Suprapubic skin (tissue), 4 donors: ENCODE measurements at regions not wholly inside any gene's neighbourhood (a gene's known extent, or its start where the extent isn't known, plus 50 kb on each side); places are given as distances from the start of the nearest gene placed in this dataset.

Experiments used
- EP300 ChIP-seq: sonication (generic); formaldehyde crosslinking; IDR thresholded peaks from one replicate; pipeline ENCODE4 v1.6.1; 2017; ENCODE audit warnings: antibody characterized with exemption
- POLR2A ChIP-seq, 2 donors: fragments of 450-650 bp; IDR thresholded peaks; one replicate each; pipeline ENCODE4 v1.6.1; 2017; ENCODE audit warnings: antibody characterized with exemption in 2 of 2, mild to moderate bottlenecking in 2 of 2, moderate library complexity in 2 of 2
- POLR2AphosphoS5 ChIP-seq, 3 donors: sonication (generic); formaldehyde crosslinking; IDR thresholded peaks; one replicate each; pipeline ENCODE4 v1.6.1; 2017; ENCODE audit warnings: antibody characterized with exemption in 3 of 3
- TF ChIP-seq, protein P1 (sequence below), 2 donors: fragments of 200-600 bp in 1 of 2; fragments of 450-650 bp in 1 of 2; sonication (generic) in 1 of 2; IDR thresholded peaks; one replicate each; pipeline ENCODE4 v1.5.1; 2016 to 2019; ENCODE audit warnings: antibody characterized with exemption in 2 of 2, mild to moderate bottlenecking in 1 of 2, moderate library complexity in 1 of 2

GRCh38 chr11:90355200-90355599, 132.4 kb upstream of the CHORDC1 start:
- no peak for TF ChIP-seq POLR2A (IDR thresholded peaks at IDR 0.05)
- no peak for TF ChIP-seq POLR2AphosphoS5 (IDR thresholded peaks at IDR 0.05)
- TF ChIP-seq, protein P1, sequence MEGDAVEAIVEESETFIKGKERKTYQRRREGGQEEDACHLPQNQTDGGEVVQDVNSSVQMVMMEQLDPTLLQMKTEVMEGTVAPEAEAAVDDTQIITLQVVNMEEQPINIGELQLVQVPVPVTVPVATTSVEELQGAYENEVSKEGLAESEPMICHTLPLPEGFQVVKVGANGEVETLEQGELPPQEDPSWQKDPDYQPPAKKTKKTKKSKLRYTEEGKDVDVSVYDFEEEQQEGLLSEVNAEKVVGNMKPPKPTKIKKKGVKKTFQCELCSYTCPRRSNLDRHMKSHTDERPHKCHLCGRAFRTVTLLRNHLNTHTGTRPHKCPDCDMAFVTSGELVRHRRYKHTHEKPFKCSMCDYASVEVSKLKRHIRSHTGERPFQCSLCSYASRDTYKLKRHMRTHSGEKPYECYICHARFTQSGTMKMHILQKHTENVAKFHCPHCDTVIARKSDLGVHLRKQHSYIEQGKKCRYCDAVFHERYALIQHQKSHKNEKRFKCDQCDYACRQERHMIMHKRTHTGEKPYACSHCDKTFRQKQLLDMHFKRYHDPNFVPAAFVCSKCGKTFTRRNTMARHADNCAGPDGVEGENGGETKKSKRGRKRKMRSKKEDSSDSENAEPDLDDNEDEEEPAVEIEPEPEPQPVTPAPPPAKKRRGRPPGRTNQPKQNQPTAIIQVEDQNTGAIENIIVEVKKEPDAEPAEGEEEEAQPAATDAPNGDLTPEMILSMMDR (IDR thresholded peaks at IDR 0.05), result no peak
- no peak for TF ChIP-seq EP300
